RWPE2 (cell line): ENCODE measurements at regions not wholly inside any gene's neighbourhood (a gene's known extent, or its start where the extent isn't known, plus 50 kb on each side); places are given as distances from the start of the nearest gene placed in this dataset.

Experiments
- ATAC-seq: fragments of 200-7000 bp; cut with Tn5 transposase; 3 replicates; pipeline ENCODE4 v1.9.1; 2021; ENCODE audit warnings: low read depth
- DNase-seq: peaks from one replicate; pipeline ENCODE4 v3.0.0-alpha.2; 2020; ENCODE audit warnings: low spot score
- H3K27ac ChIP-seq: fragments of 450-650 bp; 2 replicates; pipeline ENCODE4 v1.5.1; 2017; ENCODE audit warnings: mild to moderate bottlenecking; ENCODE audit not compliant: poor library complexity, severe bottlenecking
- H3K27me3 ChIP-seq: fragments of 250-450 bp; sonication (Bioruptor Pico); 2 replicates; pipeline ENCODE4 v1.5.1; 2021; ENCODE audit warnings: mild to moderate bottlenecking, moderate library complexity; ENCODE audit not compliant: insufficient read depth, poor library complexity, severe bottlenecking
- H3K36me3 ChIP-seq: fragments of 250-450 bp; sonication (Bioruptor Pico); 2 replicates; pipeline ENCODE4 v1.5.1; 2020; ENCODE audit warnings: low read depth, mild to moderate bottlenecking, moderate library complexity
- H3K4me1 ChIP-seq: fragments of 250-450 bp; sonication (Bioruptor Pico); 2 replicates; pipeline ENCODE4 v1.5.1; 2021; ENCODE audit warnings: mild to moderate bottlenecking, moderate library complexity; ENCODE audit not compliant: insufficient read depth, poor library complexity, severe bottlenecking
- H3K4me3 ChIP-seq: fragments of 250-450 bp; sonication (Bioruptor Pico); 2 replicates; pipeline ENCODE4 v1.5.1; 2021; ENCODE audit warnings: mild to moderate bottlenecking, moderate library complexity; ENCODE audit not compliant: severe bottlenecking
- H3K9me3 ChIP-seq: fragments of 250-450 bp; sonication (Bioruptor Pico); 2 replicates; pipeline ENCODE4 v1.5.1; 2021; ENCODE audit warnings: mild to moderate bottlenecking, moderate library complexity; ENCODE audit not compliant: severe bottlenecking
- CTCF ChIP-seq: fragments of 450-650 bp; IDR thresholded peaks from one replicate; pipeline ENCODE4 v1.5.1; 2017; ENCODE audit warnings: mild to moderate bottlenecking, moderate library complexity; ENCODE audit not compliant: poor library complexity, severe bottlenecking

DNA sequence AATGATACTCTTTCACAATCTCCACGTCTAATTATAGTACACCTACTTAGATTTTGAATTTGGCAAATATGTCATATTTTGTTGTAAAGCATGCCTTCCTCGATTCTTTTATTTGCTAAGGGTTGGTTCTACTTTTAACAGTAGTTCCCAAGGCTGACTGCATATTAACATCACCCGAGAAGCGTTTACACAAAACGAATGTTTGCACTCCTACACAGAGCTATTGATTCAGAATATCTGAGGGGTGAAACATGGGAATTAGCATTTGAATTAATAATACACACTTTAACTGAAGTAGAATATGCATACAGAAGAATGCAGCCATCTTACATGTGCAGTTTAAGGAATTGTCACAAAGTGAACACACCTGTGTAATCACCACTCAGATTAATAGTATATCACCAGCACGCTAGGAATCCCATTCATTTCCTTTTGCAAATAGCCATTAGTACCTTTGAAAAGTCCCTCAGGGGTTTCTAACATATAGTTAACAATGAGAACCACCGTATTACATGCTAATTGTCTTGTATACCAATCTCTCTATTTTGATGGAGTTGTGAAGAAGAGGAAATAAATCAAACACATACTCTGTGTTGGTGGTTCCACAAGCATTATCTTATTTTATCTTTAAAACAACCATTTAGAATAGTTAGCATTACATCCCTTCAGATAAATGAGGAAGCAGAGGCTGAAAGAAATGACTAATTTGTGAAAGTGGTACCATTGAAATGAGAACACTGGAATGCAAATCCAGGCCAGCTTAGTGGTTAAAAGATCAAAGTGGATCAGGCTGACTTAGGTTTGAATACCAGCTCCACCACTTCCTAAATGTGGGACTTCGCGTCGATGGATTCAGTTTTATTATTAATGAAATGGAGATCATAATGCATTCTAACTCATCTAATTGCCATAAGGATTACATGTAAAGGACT lies 317.6 kb downstream of the HDGFL1 start:
- Histone ChIP-seq H3K4me3 (no peak overlapping the region), H3K27me3 (no peaks in the 10 kb centered on the region), H3K27ac (peak overlapping the region; percentile 27), H3K36me3 (no peaks in the 10 kb centered on the region), H3K4me1 (peaks cover 27% of the 10 kb centered on the region), H3K9me3 (no peaks in the 10 kb centered on the region)
- ATAC-seq: no peak
- TF ChIP-seq CTCF: no peak
- no peak for DNase-seq

DNA sequence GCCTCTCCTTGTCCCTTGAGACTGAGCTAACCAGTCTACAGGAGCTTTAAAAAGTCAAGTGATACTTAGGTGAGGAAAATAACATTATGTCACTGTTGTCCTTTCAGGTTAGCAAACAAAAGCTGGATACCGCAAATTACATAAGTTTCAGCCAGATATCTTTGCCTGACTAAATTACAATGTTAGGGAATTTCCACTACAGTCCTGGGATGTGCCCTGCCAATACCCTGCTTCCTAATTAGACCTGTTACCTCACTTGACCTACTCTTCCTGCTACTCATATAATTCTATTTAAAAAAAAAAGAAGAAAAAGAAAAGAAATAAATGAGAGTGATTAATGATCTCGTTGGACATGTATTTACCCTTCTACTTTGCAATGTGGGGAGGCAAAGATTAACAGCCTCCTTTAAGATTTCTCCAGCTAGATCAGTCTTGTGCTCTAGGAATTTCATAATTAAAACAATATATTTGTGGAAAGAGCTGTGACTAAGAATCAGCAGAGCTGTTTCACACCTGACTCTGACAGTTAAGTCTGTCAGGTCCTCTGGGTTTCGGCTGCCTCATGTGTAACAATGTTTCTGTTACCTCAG lies 318.9 kb downstream of the HDGFL1 start:
- H3K4me3 ChIP-seq: no peak overlapping the region
- no peak for DNase-seq
- peaks cover 29% of the 10 kb centered on the region for H3K4me1 ChIP-seq
- peak; percentile 53 for ATAC-seq
- H3K9me3 ChIP-seq: no peaks in the 10 kb centered on the region
- H3K27me3 ChIP-seq: no peaks in the 10 kb centered on the region
- no peaks in the 10 kb centered on the region for H3K36me3 ChIP-seq
- peak overlapping the region; percentile 27 for H3K27ac ChIP-seq
- TF ChIP-seq CTCF: no peak

- ATAC-seq (no peak), DNase-seq (no peak)
- TF ChIP-seq CTCF: no peak
- no peaks in the 10 kb centered on the region for H3K9me3 ChIP-seq
- peak overlapping the region; percentile 79 for H3K27ac ChIP-seq
- H3K4me1 ChIP-seq: peaks cover 29% of the 10 kb centered on the region
- H3K36me3 ChIP-seq: no peaks in the 10 kb centered on the region
- H3K4me3 ChIP-seq: no peak overlapping the region
- no peaks in the 10 kb centered on the region for H3K27me3 ChIP-seq
Measured at GRCh38 chr6:22891934-22892333, 322.6 kb downstream of the HDGFL1 start.

DNA sequence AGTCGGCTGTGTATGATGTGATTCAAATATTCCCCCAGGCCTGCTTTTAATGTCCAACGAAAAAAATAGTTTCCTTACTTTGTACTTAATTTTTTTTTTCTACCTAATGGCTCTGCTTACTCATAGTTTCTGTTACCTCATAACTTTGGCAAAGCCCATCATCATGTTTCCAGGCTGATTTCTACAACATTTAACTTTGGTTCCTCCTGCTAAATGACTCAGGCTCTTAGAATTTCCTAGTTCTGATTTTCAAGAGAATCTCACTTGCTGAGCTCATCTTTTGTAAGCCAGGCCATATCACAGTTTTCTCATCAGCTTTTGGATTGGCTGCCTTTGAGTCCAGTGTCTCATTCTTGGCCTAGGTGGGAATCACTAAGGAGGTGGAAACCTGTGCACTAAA lies 323.1 kb downstream of the HDGFL1 start:
- H3K36me3 ChIP-seq: no peaks in the 10 kb centered on the region
- TF ChIP-seq CTCF: no peak
- DNase-seq (no peak), ATAC-seq (peak; percentile 93)
- no peaks in the 10 kb centered on the region for H3K27me3 ChIP-seq
- no peaks in the 10 kb centered on the region for H3K9me3 ChIP-seq
- peak overlapping the region; percentile 79 for H3K27ac ChIP-seq
- H3K4me1 ChIP-seq: peaks cover 29% of the 10 kb centered on the region
- no peak overlapping the region for H3K4me3 ChIP-seq

DNA sequence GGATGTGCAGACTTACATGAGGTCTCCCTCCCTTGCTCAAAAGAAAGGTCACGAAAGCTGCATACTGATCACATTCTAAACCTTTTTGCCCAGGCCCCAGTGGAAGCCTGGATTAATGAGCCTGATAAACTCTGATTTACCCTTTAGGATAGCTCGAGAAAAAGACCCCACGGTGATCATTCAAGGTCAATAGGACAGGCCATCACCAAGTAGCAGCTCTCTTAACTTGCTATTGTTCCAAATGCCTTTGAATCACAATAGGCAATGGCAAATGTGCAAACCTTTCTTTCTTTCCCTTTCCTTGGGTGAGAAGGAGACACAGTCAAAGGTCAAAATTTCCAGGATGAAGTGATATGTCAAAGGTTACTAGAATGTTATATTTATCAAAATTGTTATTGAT lies 327.3 kb downstream of the HDGFL1 start:
- DNase-seq (no peak), ATAC-seq (no peak)
- peaks cover 11% of the 10 kb centered on the region for H3K4me1 ChIP-seq
- TF ChIP-seq CTCF: no peak
- no peaks in the 10 kb centered on the region for H3K36me3 ChIP-seq
- no peaks in the 10 kb centered on the region for H3K27me3 ChIP-seq
- no peak overlapping the region for H3K4me3 ChIP-seq
- H3K9me3 ChIP-seq: no peaks in the 10 kb centered on the region
- no peak overlapping the region for H3K27ac ChIP-seq
